HUES48 (cell line): ENCODE measurements at regions not wholly inside any gene's neighbourhood (a gene's known extent, or its start where the extent isn't known, plus 50 kb on each side); places are given as distances from the start of the nearest gene placed in this dataset.

Experiments used
- H3K27ac ChIP-seq: one replicate; pipeline ENCODE4 v1.7.0; 2013; ENCODE audit warnings: low read depth, low read length, inconsistent platforms
- H3K27me3 ChIP-seq: 2 replicates; pipeline ENCODE4 v1.6.1; 2013; ENCODE audit warnings: mild to moderate bottlenecking, low read length; ENCODE audit not compliant: control insufficient read depth, insufficient read depth
- H3K36me3 ChIP-seq: 2 replicates; pipeline ENCODE4 v1.6.1; 2013; ENCODE audit warnings: low read length; ENCODE audit not compliant: control insufficient read depth, insufficient read depth
- H3K4me1 ChIP-seq: 2 replicates; pipeline ENCODE4 v1.6.1; 2013; ENCODE audit warnings: mild to moderate bottlenecking, low read length; ENCODE audit not compliant: control insufficient read depth, insufficient read depth
- H3K4me3 ChIP-seq: 2 replicates; pipeline ENCODE4 v1.5.1; 2013; ENCODE audit warnings: mild to moderate bottlenecking, low read depth, low read length
- H3K9ac ChIP-seq: 2 replicates; pipeline ENCODE4 v1.6.1; 2013; ENCODE audit warnings: mild to moderate bottlenecking, low read depth, low read length, moderate library complexity
- H3K9me3 ChIP-seq: 2 replicates; pipeline ENCODE4 v1.6.1; 2013; ENCODE audit warnings: low read length; ENCODE audit not compliant: control insufficient read depth, insufficient read depth

- H3K4me1 ChIP-seq, result peaks cover 18% of the 10 kb centered on the region
- no peak overlapping the region for H3K27ac ChIP-seq
- no peaks in the 10 kb centered on the region for H3K27me3 ChIP-seq
- H3K4me3 ChIP-seq, result no peak overlapping the region
- no peak overlapping the region for H3K9ac ChIP-seq
- no peaks in the 10 kb centered on the region for H3K36me3 ChIP-seq
- peaks cover 4% of the 10 kb centered on the region; the same call in 1 of the 2 replicates for H3K9me3 ChIP-seq
These were observed 329.7 kb upstream of the WWC1 start for GRCh38 chr5:167961731-167962130.

- Histone ChIP-seq H3K4me1 (peaks cover 23% of the 10 kb centered on the region), H3K9ac (no peak overlapping the region), H3K27me3 (no peaks in the 10 kb centered on the region), H3K9me3 (peaks cover 4% of the 10 kb centered on the region; the same call in 1 of the 2 replicates), H3K27ac (no peak overlapping the region), H3K36me3 (no peaks in the 10 kb centered on the region), H3K4me3 (no peak overlapping the region)
These were observed 326.9 kb upstream of the WWC1 start for GRCh38 chr5:167964529-167964928.

GRCh38 chr5:167965710-167966109 is 325.7 kb upstream of the WWC1 start:
- H3K4me3 ChIP-seq, result no peak overlapping the region
- no peak overlapping the region for H3K9ac ChIP-seq
- H3K36me3 ChIP-seq, result no peaks in the 10 kb centered on the region
- no peak overlapping the region for H3K27ac ChIP-seq
- peaks cover 23% of the 10 kb centered on the region for H3K4me1 ChIP-seq
- no peaks in the 10 kb centered on the region for H3K9me3 ChIP-seq
- H3K27me3 ChIP-seq, result no peaks in the 10 kb centered on the region

- H3K4me3 ChIP-seq, result no peak overlapping the region
- H3K27me3 ChIP-seq, result no peaks in the 10 kb centered on the region
- no peaks in the 10 kb centered on the region for H3K36me3 ChIP-seq
- no peak overlapping the region for H3K27ac ChIP-seq
- H3K9me3 ChIP-seq, result no peaks in the 10 kb centered on the region
- no peak overlapping the region for H3K9ac ChIP-seq
- peaks cover 23% of the 10 kb centered on the region for H3K4me1 ChIP-seq
These were observed 324.5 kb upstream of the WWC1 start for GRCh38 chr5:167966979-167967378.

- Histone ChIP-seq H3K9ac (no peak overlapping the region), H3K27ac (no peak overlapping the region), H3K4me3 (no peak overlapping the region), H3K36me3 (no peaks in the 10 kb centered on the region), H3K27me3 (no peaks in the 10 kb centered on the region), H3K4me1 (peaks cover 23% of the 10 kb centered on the region), H3K9me3 (no peaks in the 10 kb centered on the region)
These were observed 323.8 kb upstream of the WWC1 start for GRCh38 chr5:167967494-167968177.

GRCh38 chr5:167968837-167969236 is 322.6 kb upstream of the WWC1 start:
- no peaks in the 10 kb centered on the region for H3K36me3 ChIP-seq
- peaks cover 23% of the 10 kb centered on the region for H3K4me1 ChIP-seq
- no peaks in the 10 kb centered on the region for H3K9me3 ChIP-seq
- H3K9ac ChIP-seq, result no peak overlapping the region
- no peak overlapping the region for H3K27ac ChIP-seq
- no peak overlapping the region for H3K4me3 ChIP-seq
- H3K27me3 ChIP-seq, result no peaks in the 10 kb centered on the region

- Histone ChIP-seq H3K27ac (no peak overlapping the region), H3K36me3 (no peaks in the 10 kb centered on the region), H3K4me1 (peaks cover 17% of the 10 kb centered on the region), H3K4me3 (no peak overlapping the region), H3K9me3 (no peaks in the 10 kb centered on the region), H3K9ac (no peak overlapping the region), H3K27me3 (no peaks in the 10 kb centered on the region)
These were observed 321.4 kb upstream of the WWC1 start for GRCh38 chr5:167969998-167970397.

- Histone ChIP-seq H3K27ac (no peak overlapping the region), H3K9me3 (no peaks in the 10 kb centered on the region), H3K9ac (no peak overlapping the region), H3K4me1 (peaks cover 5% of the 10 kb centered on the region), H3K4me3 (no peak overlapping the region), H3K27me3 (no peaks in the 10 kb centered on the region), H3K36me3 (no peaks in the 10 kb centered on the region)
These were observed 319.7 kb upstream of the WWC1 start for GRCh38 chr5:167971706-167972105.

- no peaks in the 10 kb centered on the region for H3K36me3 ChIP-seq
- H3K27ac ChIP-seq, result no peak overlapping the region
- H3K27me3 ChIP-seq, result no peaks in the 10 kb centered on the region
- no peak overlapping the region for H3K4me3 ChIP-seq
- no peak overlapping the region for H3K9ac ChIP-seq
- H3K4me1 ChIP-seq, result no peaks in the 10 kb centered on the region
- H3K9me3 ChIP-seq, result no peaks in the 10 kb centered on the region
These were observed 318.3 kb upstream of the WWC1 start for GRCh38 chr5:167973126-167973525.

- Histone ChIP-seq H3K36me3 (no peaks in the 10 kb centered on the region), H3K4me1 (peaks cover 37% of the 10 kb centered on the region), H3K9ac (no peak overlapping the region), H3K27me3 (no peaks in the 10 kb centered on the region), H3K9me3 (no peaks in the 10 kb centered on the region), H3K4me3 (no peak overlapping the region), H3K27ac (no peak overlapping the region)
These were observed 306.5 kb upstream of the WWC1 start for GRCh38 chr5:167984951-167985350.

- Histone ChIP-seq H3K4me1 (peaks cover 37% of the 10 kb centered on the region), H3K27ac (no peak overlapping the region), H3K27me3 (no peaks in the 10 kb centered on the region), H3K9ac (no peak overlapping the region), H3K4me3 (no peak overlapping the region), H3K36me3 (no peaks in the 10 kb centered on the region), H3K9me3 (no peaks in the 10 kb centered on the region)
These were observed 306.1 kb upstream of the WWC1 start for GRCh38 chr5:167985373-167985772.
